ENCODE measurements at regions not wholly inside any gene's neighbourhood (a gene's known extent, or its start where the extent isn't known, plus 50 kb on each side); places are given as distances from the start of the nearest gene placed in this dataset.

DNA sequence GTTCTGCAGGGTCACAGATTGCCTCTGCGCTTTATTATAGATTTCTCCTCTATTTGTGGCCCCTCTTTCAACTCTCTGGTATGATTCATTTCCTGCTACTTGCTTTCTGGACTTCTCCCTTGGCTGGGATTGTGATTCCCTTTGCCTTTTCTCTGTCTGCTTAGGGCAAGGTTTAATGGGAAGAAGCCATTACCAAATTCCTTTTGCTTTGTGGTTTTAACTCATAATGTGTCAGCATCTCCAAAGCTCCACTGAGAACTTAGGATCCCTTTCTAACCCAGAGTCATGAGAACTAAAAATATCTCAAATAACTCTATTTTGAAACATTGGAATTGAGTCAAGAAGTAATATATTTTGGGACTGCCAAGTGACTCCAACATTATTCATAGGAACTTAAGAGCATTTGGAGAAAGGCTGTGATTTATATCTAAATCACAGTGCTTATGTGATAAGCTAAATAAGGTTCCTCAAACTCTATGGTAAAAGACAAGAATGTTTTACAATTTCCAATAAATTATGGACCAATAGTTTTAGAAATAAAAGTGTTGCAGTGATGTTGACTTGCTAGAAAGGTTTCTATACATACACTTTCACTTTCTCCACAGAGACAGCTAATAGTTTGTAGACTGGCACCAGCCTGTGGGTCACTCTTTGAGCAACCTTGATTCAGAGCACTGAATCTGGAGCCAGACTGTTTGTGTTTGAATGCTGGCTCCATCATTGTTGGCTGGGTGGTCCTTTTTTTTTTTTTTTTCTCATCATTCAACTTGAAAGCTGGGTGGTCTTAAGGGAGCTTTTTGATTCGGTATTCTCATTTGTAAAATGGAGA lies 93.9 kb downstream of the DACT1 start:
- Histone ChIP-seq H3K27ac (no peak overlapping the region), H3K36me3 (ENCODE audit: control insufficient read depth, insufficient read depth, low read length) (no peaks in the 10 kb centered on the region), H3K4me3 (ENCODE audit: low read depth, low read length) (no peak overlapping the region)

DNA sequence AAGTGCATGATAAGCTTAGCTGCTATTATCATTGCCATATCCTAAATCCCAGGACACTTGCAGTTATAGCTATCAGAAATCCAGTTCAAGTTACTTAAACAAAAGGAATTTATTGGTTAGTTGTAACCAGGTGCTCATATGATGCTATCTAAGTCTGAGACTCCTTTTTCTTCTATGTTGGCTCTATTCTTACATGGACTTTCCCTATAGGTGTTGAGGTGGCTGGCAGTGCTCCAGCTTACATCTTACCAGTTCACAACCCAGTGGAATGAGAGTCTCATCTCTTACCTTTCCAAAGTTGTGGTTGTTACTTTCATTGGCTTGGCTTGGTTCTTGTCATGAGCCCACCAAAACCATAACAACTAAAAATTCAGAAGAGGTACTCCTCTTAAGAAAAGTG lies 94.6 kb downstream of the DACT1 start:
- H3K9me3 ChIP-seq (ENCODE audit: control insufficient read depth, low read length), result no peaks in the 10 kb centered on the region
- no peaks in the 10 kb centered on the region for H3K27me3 ChIP-seq (ENCODE audit: control insufficient read depth, insufficient read depth, low read length)
- TF ChIP-seq, protein P1, sequence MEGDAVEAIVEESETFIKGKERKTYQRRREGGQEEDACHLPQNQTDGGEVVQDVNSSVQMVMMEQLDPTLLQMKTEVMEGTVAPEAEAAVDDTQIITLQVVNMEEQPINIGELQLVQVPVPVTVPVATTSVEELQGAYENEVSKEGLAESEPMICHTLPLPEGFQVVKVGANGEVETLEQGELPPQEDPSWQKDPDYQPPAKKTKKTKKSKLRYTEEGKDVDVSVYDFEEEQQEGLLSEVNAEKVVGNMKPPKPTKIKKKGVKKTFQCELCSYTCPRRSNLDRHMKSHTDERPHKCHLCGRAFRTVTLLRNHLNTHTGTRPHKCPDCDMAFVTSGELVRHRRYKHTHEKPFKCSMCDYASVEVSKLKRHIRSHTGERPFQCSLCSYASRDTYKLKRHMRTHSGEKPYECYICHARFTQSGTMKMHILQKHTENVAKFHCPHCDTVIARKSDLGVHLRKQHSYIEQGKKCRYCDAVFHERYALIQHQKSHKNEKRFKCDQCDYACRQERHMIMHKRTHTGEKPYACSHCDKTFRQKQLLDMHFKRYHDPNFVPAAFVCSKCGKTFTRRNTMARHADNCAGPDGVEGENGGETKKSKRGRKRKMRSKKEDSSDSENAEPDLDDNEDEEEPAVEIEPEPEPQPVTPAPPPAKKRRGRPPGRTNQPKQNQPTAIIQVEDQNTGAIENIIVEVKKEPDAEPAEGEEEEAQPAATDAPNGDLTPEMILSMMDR (IDR thresholded peaks at IDR 0.05), result no peak
- no peaks in the 10 kb centered on the region for H3K36me3 ChIP-seq (ENCODE audit: control insufficient read depth, insufficient read depth, low read length)
- H3K4me1 ChIP-seq, result no peaks in the 10 kb centered on the region
- no peaks in the 10 kb centered on the region for H3K79me2 ChIP-seq
- H3K9ac ChIP-seq, result no peak overlapping the region
- H3K4me3 ChIP-seq (ENCODE audit: low read depth, low read length), result no peak overlapping the region
- H2AFZ ChIP-seq, result no peak overlapping the region
- H3K4me2 ChIP-seq (ENCODE audit: low read length), result no peak overlapping the region
- H3K27ac ChIP-seq, result no peak overlapping the region

More for the DNA sequence above, 93.9 kb downstream of the DACT1 start:
- Histone ChIP-seq H3K9me3 (ENCODE audit: control insufficient read depth, low read length) (no peaks in the 10 kb centered on the region), H3K9ac (no peak overlapping the region), H3K79me2 (no peaks in the 10 kb centered on the region), H3K4me1 (no peaks in the 10 kb centered on the region), H3K4me2 (ENCODE audit: low read length) (no peak overlapping the region), H2AFZ (no peak overlapping the region), H3K27me3 (ENCODE audit: control insufficient read depth, insufficient read depth, low read length) (no peaks in the 10 kb centered on the region)
- TF ChIP-seq, protein P1 (IDR thresholded peaks at IDR 0.05), result no peak

DNA sequence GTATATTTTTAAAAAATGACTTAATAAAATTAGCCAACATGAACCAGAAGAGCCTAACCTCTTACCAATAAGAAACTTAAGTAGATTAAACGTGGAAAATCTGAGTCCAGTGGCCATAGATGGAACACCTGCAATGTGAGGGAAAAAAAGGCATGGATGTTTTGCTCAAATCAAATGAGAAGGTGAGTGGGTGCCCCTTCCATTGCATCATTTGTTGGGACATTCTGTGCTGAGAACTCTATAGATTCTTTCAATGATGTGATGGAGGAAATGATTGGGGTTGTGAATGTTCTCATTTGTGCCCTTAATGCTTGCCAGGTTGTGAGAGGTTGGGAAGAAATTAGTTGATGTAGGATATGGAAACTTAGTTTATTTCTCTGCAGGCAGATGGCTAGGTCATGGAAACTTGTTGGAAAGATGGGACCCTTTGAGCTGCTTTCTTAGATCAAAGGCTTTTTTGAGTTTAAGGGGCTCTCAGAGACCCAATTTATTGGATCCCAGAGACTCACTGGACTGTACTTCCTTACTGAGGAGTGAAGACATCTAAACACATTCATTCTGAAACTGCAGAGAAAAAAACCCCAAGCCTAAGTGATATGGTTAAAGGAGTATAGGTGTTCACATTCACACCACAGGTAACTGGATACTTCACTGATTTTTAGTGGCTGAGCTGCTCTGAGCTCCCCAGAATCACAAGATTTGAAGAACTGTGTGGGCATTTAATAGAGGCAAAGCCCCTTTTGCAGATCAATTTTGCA lies 95.9 kb downstream of the DACT1 start:
- H3K9ac ChIP-seq, result no peak overlapping the region
- H3K4me3 ChIP-seq (ENCODE audit: low read depth, low read length), result no peak overlapping the region
- H3K4me2 ChIP-seq (ENCODE audit: low read length), result no peak overlapping the region
- H2AFZ ChIP-seq, result no peak overlapping the region
- H3K79me2 ChIP-seq, result no peaks in the 10 kb centered on the region
- H3K36me3 ChIP-seq (ENCODE audit: control insufficient read depth, insufficient read depth, low read length), result no peaks in the 10 kb centered on the region
- no peaks in the 10 kb centered on the region for H3K27me3 ChIP-seq (ENCODE audit: control insufficient read depth, insufficient read depth, low read length)
- no peaks in the 10 kb centered on the region for H3K4me1 ChIP-seq
- no peak overlapping the region for H3K27ac ChIP-seq
- H3K9me3 ChIP-seq (ENCODE audit: control insufficient read depth, low read length), result no peaks in the 10 kb centered on the region
- TF ChIP-seq, protein P1 (IDR thresholded peaks at IDR 0.05), result no peak

DNA sequence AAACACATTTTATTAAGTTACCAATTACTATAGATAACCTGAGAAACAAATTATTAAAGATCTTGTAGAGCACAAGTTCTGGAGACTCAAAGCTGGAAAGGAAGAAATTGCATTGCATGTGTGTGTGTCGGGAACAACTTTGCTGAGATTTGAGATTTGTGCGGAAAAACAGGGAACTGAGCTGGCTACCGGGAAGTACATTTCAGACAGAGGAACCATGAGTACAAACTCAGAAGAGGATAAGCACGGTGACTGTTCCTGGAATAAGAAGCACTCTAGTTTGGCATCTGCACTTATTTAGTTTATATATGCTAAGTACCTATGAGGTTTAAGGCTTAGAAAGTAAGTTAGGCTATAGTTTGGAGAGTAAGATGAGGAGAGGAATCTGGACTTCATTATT lies 97.8 kb downstream of the DACT1 start:
- Histone ChIP-seq H3K4me1 (peaks cover 14% of the 10 kb centered on the region), H3K9ac (no peak overlapping the region)
- TF ChIP-seq, protein P1 (IDR thresholded peaks at IDR 0.05), result no peak

More for the DNA sequence above, 97.8 kb downstream of the DACT1 start:
- H3K27ac ChIP-seq, result no peak overlapping the region
- H2AFZ ChIP-seq, result no peak overlapping the region
- H3K4me3 ChIP-seq (ENCODE audit: low read depth, low read length), result no peak overlapping the region
- H3K9me3 ChIP-seq (ENCODE audit: control insufficient read depth, low read length), result no peaks in the 10 kb centered on the region
- H3K4me2 ChIP-seq (ENCODE audit: low read length), result no peak overlapping the region
- no peaks in the 10 kb centered on the region for H3K27me3 ChIP-seq (ENCODE audit: control insufficient read depth, insufficient read depth, low read length)
- H3K36me3 ChIP-seq (ENCODE audit: control insufficient read depth, insufficient read depth, low read length), result no peaks in the 10 kb centered on the region
- H3K79me2 ChIP-seq, result no peaks in the 10 kb centered on the region

Data from parathyroid adenoma (tissue), 2 donors.